Glomerular visceral epithelial cell (primary cell): ENCODE measurements at regions not wholly inside any gene's neighbourhood (a gene's known extent, or its start where the extent isn't known, plus 50 kb on each side); places are given as distances from the start of the nearest gene placed in this dataset.

Experiments used
- DNase-seq: peaks from one replicate; pipeline ENCODE4 v3.0.0-alpha.2; 2016; ENCODE audit errors: extremely low spot score

DNA sequence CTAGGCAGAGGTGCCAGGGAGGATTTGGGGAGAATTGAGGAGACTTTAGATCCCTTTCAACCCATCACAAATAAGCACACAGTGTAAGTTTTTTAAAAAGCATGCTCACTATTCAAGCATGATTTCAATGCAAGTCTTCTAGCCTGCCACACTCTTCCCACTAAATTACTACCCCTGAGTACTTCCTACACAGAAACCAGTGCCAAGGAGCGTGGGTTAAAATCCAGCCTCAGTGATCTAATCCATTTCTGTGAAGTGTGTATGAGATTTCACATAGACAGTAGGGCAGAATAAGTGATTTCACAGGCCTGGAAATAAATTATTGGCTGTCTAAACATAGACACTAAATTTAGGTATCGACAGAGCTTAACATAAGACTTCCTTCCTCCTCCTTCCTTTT, 142.9 kb upstream of the ATP1B1 start:
- DNase-seq = no peak

DNA sequence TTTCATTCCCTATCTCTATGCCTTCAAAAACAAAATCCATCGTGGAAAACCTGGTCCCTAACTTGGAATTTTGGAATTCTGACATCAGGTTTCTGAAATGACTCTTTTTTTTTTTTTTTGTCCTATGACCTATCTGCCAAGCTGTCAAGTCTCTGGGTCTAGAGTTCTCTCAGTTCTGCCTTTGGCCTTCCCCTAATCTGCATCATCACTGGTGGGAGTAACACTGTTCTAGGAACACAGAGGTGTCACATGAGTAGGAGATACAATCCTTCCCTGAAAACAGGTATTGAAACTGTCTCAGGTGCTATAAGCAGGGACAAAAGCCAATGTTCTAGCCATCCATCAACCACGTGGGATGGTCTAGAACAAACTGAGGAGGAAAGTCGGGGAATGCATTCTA, 142.0 kb upstream of the ATP1B1 start:
- no peak for DNase-seq

DNA sequence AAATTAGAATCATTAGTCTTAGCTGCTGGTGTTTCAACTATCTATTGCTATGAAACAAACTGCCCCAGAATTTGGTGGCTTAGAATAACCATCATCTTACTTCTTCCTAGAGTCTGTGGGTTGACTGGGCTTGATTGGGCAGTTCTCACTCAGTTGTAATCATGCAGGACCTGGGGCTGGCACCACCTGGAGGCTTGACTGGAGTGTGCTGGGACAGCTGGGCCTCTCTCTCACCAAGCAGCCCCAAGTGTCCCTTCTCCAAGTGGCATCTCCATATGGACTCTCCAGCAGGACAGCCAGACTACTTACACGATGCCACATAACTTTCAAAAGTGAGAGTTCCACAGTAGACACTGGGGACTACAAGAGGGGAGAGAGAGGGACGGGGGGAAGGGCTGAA, 140.3 kb upstream of the ATP1B1 start:
- DNase-seq = no peak

DNA sequence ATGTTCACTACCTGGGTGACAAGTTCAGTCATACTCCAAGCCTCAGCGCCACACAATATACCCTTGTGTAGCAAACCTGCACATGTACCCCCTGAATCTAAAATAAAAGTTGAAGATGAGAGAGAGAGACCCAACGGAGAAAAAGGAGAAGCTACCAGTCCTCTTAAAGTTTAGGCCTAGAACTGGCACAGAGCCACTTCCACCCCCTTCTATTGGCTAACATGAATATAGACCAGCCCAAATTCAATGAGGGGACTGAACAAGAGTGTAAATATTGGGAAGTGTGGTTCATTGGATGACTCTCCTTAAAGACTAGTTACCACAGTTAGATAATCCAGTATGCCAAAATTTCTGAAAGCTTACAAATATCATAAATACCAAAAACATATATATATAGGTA, 139.9 kb upstream of the ATP1B1 start:
- DNase-seq = no peak

DNA sequence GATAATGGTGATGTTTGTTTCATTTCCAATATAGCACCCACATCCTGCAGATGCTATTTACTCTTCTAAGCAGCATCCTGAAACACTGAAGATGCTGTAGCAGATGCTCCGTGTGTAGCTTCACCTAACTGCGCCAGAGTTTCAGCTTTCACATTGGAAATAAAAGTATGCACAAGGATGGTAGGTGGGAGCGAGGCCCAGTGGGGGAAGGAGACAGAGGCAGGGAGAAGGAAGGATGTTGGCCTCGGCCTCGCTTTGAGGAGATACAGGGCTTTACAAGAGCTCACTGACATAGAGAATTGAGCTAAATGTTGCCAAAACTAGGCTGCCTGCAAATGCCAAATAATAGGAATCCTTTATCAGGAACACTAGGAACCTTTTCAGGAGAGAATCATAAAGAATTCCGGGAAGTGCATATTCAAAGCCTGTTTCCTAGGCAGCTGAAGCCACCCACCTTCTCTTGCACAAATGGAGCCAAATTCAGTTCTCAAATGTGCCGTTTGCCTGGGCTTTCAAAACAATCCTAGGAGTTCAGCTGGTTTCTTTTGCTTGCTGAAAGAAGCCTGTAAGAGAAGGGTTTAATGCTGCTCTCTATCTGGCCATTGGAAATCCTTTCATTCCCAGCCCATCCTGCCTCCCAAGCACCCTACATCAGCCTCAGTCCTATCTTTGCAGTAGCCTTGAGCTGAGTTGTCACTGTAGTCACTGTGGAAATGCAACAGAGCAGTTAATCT, 135.4 kb upstream of the ATP1B1 start:
- DNase-seq = no peak

DNA sequence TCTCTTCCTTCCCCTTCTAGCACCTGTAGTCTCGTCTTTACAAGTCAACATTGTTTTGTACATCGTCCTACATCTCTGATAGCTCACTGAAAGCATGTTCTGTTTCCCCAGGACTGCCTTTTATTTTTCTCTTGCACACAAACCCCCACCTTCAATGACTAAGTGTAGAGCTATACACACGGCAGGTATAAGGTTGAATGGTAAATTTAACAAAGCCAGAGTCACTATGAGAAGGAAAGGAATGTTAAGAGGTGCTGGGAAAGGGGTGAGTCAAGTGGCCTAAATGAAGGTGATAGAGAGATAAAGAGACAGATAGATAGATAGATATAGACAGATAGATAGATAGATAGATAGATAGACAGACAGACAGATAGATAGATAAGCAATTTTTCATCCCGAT, 134.3 kb upstream of the ATP1B1 start:
- DNase-seq = no peak

DNA sequence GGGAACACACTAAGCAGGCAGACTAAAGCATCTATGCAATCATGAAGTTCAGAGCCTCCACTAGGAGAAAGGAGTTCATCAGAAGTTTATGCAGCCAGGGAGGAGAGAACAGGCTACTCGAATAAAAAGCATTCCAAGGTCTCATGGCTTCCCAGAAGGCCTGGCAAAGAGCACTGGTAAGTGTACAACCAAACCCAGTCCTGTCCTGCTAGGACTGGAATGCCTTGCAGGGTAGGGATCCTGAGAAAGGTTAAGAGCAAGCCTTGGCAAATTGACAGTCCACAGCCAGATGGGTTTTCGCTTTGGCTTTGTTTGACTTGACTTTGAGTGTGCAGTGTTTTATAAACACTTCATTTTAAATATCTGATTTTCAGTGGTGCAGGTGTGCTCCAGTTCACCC, 133.6 kb upstream of the ATP1B1 start:
- DNase-seq = no peak

DNA sequence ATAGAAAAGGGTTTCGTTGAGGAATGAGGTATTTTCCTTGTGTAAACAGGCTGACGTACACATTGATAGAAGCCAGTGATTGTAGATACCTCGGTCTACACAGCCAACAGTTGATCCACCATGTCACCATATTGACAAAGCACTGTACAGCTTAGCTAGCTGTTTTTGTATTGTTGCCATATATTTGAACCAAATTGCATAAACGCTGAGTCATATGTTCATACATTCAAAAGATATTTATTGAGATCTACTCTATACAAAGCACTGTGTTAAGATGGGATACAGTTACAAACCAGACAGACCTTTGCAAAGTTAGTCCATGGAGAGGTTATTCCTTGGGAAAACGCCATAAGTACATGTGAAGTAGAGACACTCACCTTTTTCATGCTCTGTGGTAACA, 132.4 kb upstream of the ATP1B1 start:
- no peak for DNase-seq

DNA sequence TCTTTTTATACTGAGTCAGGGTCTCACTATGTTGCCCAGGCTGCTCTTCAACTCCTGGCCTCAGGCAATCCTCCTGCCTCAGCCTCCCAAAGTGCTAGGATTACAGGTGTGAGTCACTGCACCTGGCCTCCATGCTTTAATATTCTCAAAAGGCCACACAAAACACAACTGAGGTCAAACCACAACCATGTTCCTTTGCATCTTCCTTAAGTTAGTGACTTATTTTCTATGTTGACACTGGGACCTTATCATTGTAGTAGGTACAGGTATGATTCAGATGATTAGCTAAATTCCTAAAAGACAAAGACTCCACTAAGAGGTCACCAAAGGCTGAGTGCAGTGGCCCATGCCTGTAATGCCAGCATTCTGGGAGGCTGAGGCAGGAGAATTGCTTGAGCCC, 131.9 kb upstream of the ATP1B1 start:
- no peak for DNase-seq

DNA sequence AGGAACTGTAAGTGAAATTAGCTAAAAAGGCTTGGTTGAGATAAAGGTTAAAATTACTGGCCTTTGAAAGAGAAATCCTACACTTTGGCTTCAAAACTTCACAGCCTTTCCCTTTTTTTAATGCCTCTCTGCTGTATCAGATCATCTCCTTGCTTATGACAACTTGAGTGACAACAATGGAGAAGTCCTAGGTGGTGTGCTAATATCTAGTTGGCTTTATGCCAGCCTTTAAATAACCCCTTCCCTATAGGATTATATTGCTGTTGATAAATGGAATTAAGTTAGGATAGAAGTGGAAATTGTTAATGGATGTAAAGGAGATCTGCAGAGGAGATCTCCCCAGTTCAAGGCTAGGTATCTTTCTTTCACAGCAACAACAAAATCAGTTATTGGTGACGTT, 130.2 kb upstream of the ATP1B1 start:
- DNase-seq = no peak

DNA sequence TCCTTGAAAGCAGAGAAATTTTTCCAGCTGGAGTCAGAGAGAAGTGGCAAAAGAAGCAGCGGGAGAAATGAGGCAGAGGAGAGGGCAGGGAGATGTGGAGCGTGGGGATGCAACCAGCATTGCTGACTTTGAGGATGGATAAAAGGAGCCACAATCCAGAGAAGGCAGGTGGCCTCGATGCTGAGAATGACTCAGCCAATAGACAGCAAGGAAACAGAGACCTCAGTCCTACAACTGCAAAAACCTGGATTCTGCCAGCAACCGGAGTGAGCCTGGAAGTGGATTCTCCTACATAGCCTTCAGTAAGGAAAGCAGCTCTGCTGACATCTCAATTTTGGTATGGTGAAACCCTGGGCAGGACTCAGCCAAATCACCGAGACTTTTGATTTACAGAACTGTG, 128.9 kb upstream of the ATP1B1 start:
- no peak for DNase-seq

DNA sequence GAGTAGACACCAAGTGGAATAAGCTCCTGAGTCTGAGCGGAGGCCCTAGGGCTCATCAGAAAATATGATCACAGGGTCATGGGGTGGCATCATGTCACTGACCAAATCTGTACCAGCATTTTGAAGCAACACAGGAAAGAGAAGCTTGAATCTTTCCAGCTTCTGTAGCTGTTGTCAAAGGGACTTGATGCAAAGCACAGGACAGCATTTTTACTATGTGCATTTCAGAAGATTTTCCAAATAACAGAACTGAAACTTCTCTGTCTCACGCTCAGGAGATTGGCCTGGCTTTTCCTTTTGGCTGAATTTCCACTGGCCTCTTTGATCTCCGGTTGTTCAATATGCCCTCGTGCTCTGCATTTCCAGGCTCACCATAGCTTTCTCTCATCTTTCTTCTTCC, 127.2 kb upstream of the ATP1B1 start:
- DNase-seq = no peak

DNA sequence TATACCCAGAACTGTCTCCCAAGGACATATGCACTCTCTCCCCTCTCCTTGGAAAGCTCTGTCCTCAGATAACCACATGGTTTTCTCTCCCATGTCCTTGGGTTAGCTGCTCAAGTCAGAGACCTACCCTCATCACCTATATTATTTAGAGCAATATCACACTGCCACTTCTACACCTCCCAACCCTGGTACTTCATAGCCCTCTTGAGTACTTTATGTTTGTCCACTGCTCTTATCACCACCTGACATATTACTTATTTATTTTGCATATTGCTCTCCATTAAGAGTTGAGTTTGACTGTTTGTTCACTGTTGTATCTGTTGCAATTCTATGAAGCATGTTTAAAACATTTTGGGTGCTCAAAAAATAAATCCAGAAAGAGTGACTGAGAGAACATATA, 126.3 kb upstream of the ATP1B1 start:
- DNase-seq = no peak

DNA sequence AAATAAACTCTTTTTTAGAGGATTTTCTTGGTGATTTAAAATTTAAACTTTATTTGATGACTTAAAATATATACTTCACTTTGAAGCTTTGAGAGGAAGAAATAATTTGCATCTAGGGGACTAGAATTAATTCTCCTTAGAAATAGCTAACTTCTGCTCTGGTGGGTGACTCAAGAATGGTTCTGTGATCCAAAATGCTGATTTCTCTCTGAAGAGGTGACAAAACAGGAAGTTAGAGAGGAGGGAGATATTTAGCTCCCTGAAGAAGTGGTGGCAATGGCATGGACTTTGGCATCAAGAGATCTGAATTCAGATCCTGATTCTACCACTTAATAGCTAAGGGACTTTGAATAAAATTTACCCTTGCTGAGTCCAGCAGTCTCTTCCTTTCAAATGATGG, 125.8 kb upstream of the ATP1B1 start:
- no peak for DNase-seq

DNA sequence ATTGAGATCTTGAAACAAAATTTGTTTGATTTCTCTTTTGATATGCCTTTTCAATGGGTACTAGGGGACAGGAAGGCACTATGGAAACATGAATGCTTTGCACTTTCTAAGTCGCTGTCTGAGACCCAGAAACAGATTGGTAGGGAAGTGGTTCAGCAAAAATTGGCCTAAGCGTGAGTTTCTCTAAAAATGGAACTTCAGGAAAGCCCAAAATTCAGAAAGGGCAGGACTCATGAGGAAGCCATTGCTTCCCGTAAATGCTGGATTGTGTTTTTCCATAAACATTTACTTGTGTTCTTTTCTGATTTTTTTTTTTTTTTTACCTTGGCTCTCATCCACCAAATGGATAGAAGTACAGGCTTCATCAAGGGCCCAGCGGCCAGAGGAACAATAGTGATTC, 123.7 kb upstream of the ATP1B1 start:
- DNase-seq = no peak

DNA sequence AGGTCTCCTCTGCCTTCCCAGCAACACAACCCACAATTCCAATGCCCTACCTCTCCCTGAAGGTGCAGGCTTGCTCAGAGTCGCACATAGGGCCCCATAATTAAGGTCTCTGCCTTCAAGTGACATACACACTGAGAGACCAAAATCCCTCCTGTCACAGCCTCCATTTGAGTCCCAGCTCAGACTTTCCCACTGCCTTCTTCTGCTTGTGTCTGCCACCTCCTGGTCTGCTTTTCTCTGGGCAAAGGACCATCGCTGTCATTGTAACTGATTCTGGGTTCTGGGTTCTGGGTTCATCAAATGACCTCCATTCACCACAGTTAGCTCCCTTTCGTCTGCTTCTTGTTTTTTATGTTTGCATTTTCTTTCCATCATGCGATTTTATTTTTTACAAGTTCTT, 119.2 kb upstream of the ATP1B1 start:
- DNase-seq = no peak

DNA sequence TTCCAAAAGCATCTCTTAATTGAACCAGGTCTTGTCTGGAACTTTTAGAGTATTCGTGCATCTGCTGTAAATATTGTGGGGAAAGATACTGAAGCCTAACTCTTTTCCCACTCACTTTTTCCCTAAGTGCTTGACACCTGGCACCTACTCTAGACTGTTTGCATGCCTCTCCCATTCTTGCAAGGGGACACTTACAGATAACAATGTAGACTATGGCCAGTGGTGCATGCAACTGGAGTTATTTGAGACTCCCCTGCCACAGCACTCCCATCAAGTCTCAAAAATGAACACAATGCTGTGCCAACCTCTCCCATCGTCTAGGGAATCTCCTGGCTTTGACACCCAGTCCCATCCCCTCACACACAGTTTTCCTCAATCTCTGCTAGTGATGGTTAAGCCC, 118.6 kb upstream of the ATP1B1 start:
- DNase-seq = no peak

DNA sequence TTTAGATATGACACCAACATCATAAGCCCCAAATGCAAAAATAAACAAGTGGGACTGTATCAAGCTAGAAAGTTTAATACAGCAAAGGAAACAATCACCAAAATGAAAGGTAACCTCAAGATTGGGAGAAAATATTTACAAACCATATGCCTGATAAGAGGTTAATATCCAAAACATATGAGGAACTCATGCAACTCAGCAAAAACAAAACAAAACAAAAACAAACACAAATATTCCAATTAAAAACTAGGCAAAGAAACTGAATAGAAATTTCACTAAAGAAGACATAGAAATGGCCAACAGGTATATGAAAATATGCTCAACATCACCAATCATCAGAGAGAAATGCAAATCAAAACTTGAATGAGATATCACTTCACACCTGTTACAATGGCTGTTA, 116.5 kb upstream of the ATP1B1 start:
- DNase-seq = no peak

DNA sequence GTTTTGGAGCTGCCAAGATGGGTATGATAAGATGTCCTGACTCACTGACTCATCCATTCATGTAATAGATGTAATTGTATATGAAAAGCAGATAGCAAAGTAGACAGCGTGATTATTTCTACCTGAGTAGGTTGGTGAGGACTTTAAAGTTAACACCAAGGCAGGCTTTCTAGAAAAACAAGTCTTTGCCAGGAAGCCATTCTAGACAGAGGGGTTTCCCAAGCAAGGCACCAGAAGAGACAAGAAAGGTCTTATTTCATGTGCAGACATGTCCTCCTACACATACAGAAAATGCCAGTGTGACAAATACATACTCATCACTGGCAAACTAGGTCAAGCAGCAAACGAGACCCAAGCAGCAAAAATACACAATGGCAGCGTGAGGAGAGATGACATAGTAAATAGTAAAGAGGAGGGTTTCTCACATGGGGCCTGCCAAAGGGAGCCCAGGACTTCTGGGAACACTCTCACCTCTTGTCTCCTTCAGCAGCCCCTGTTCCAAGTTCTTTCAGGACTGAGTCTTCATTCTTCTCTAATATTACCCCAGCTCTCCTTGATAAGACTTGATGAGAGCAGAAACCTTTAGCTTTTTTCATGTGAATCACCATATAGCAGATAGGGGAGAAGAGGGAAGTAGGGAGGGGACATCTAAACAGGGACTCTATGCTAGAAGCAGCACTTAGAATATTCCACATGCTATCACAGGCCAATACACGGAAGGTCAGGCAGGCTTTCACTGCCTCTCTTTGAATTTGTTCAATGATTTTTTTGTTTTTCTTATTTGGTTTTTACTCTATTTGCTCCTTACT, 114.6 kb upstream of the ATP1B1 start:
- no peak for DNase-seq

DNA sequence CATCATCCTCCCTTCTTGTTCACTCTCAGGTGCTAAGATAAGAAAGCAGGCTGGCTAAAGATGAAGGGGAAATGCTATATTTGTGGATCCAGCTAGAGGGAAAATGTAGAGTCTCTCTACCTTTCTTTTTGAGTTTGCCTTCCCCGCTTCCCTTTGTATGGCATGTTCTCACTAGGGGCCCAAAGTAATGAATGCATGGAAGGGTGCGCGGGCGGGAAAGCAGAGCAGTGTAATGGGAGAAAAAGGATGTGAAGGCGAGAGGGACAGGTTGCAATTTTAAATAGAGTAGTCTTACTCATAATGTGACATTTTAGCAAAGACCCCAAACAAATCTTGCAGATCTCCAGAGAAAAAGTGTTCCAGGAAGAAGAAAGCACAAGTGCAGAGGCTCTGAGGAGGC, 105.1 kb upstream of the ATP1B1 start:
- no peak for DNase-seq

DNA sequence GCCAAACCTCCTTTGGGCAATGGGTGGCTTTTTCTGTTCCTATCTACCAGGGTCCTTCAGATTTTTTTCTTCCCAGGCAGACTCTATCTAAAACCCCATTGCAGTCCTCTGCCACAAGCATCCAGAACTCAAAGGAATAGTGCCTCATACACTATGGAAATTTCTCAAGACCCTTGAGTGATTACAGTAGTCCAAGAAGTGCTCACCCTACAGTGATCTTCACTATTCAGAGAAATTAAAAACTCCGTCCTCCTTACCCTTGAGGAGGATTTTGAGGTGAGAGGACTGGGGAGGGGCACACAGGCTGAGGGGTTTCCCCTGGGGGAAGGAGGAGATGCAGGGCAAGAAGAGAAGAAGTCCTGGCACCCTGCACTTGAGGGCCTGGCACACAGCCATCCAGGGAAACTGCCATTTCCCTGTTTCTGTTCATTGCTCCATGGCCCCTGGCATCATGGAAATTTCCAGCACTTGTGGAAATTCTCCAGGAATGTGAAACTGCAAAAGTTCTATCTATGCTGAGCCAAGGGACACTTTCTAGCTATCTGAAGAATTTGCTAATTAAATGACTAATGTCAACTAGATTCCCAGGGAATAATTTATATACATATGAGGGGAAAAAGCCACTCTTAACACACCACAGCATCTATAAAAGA, 102.5 kb upstream of the ATP1B1 start:
- peak; percentile 13 for DNase-seq

DNA sequence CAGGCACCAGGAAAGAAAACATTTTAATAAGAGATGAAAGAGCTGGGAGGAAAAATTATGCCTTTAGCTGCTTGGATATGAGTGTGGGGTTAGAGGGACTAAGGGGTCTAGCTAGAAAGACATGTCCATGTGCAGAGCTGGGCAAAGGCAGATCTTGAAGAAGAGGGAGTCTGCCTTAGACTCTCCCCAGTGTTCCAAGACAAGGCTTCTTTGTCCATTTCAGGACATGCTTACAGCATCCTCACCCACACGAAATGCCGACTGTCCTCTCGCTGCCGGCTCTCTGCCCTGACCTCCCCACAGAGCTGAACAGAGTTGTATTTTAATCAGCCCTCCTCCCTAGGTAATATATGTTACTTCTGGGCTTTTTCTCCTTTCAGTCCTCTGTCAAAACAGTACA, 100.7 kb upstream of the ATP1B1 start:
- DNase-seq = no peak

DNA sequence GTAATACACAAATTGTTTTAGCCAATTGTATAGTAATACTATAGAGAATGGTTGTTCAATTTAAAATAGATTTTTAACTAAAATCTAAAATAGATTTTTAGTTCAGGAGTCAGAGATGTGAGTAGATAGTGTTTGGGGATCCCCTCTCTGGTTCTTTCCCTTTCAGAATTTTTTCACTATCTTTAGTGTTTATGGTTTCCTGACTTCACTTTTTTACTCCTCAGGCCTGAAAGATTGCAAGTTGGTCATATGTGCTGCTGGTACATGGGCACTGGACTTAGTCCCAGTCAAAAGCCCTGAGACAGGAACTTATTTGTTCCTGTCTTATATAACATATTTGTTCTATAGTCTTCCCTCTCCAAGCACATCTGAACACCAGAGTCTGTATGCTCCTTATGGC, 96.8 kb upstream of the ATP1B1 start:
- DNase-seq = no peak
